T-helper 2 cell treated with Interferon-gamma antibody and Interleukin-4, amounts not matched to agents 5 μg/mL and 100 μg/mL, for 36 hours (primary cell): ENCODE measurements at regions not wholly inside any gene's neighbourhood (a gene's known extent, or its start where the extent isn't known, plus 50 kb on each side); places are given as distances from the start of the nearest gene placed in this dataset.
"Not testable (repeated sequence)": the region's sequence is repeated elsewhere in the genome, so short reads cannot be mapped to it uniquely, and the experiment has no call there.

ENCODE experiments used
- DNase-seq: peaks from one replicate; pipeline ENCODE4 v3.0.0; 2021; ENCODE audit warnings: low spot score
- H3K27ac Mint-ChIP-seq: one replicate; pipeline ENCODE4 v1.8.0; 2021; ENCODE audit warnings: mild to moderate bottlenecking, mixed read lengths
- H3K27me3 Mint-ChIP-seq: one replicate; pipeline ENCODE4 v1.8.0; 2021; ENCODE audit warnings: low read depth, mixed read lengths
- H3K36me3 Mint-ChIP-seq: one replicate; pipeline ENCODE4 v1.8.0; 2021; ENCODE audit warnings: low read depth, mixed read lengths
- H3K4me1 Mint-ChIP-seq: one replicate; pipeline ENCODE4 v1.8.0; 2021; ENCODE audit warnings: low read depth, mixed read lengths
- H3K4me3 Mint-ChIP-seq: one replicate; pipeline ENCODE4 v1.8.0; 2022; ENCODE audit warnings: mild to moderate bottlenecking, moderate library complexity, mixed read lengths
- H3K9me3 Mint-ChIP-seq: one replicate; pipeline ENCODE4 v1.8.0; 2021; ENCODE audit warnings: mixed read lengths

DNA sequence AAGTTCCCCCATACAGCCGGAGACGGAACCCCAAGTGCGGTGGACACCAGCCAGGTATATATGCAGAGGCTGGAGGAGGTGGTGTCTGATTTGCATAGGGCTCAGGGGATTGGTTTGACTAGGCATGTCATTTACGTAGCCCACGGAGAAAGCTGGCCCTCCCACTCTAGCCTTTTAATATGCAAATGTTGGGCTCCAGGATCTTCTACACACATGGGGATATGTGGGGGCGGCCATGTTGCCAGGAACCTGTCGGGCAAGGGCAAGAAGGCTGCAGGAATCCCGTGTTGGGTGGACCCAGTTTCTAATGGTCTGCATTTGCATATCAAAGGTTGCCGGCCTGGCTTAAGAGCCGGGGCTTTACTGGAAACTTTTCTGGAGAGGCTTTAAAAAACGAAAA, 57.4 kb downstream of the FTHL17 start:
- not testable (repeated sequence) for H3K27me3 Mint-ChIP-seq

DNA sequence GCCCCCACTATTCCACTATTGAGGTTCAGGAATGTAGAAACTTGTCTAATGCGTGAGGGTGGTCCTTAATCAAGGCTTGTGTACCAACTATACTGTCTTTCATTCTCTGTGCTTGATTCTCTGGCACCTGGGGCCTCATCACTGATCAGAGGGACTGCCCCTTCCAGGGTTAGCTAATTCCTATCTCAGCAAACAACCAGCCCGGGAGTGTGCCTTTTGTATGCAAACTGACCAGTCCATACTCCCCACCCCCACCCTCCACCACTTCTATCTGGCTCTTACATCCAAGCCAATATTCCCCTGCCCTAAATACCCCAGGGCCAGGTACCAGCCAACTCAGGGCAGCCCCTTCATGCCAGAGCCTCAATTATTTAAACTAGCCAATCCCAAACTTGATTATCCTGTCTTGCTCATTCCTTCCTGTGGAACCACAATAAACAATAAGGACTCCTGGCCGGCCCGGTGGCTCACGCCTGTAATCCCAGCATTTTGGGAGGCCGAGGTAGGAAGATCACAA, 59.3 kb downstream of the FTHL17 start:
- H3K4me3 Mint-ChIP-seq = no peak overlapping the region
- H3K27me3 Mint-ChIP-seq = peaks cover 2% of the 10 kb centered on the region
- DNase-seq = no peak
- H3K9me3 Mint-ChIP-seq = no peaks in the 10 kb centered on the region
- H3K4me1 Mint-ChIP-seq = no peaks in the 10 kb centered on the region
- no peaks in the 10 kb centered on the region for H3K36me3 Mint-ChIP-seq
- H3K27ac Mint-ChIP-seq = no peak overlapping the region

More for the DNA sequence above, 57.4 kb downstream of the FTHL17 start:
- not testable (repeated sequence) for H3K27ac Mint-ChIP-seq, H3K36me3 Mint-ChIP-seq, H3K4me1 Mint-ChIP-seq, DNase-seq, H3K9me3 Mint-ChIP-seq, H3K4me3 Mint-ChIP-seq

DNA sequence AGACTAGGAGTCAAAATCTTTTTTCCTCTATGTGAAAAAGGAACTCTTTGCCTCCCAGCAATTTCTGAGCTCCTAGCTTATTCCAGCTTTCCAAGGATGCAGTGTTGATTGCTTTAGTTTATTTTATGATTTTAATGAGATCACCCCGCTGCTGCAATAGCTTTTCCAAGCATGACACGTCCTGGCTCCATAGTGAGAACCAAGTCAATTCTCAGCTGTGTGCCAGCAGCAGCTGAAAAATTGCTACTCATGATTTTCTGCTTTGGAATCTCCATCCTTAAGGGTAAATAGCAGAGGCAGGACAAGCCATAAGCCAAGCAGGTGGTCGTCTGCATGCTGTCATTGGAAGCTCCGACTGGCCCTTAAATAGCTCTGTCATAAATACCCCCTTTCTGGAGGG, 64.5 kb downstream of the FTHL17 start:
- DNase-seq = no peak
- Mint-ChIP-seq H3K4me3 (no peak overlapping the region), H3K36me3 (no peaks in the 10 kb centered on the region), H3K27me3 (peaks cover 7% of the 10 kb centered on the region), H3K9me3 (no peaks in the 10 kb centered on the region), H3K4me1 (no peaks in the 10 kb centered on the region), H3K27ac (no peak overlapping the region)

DNA sequence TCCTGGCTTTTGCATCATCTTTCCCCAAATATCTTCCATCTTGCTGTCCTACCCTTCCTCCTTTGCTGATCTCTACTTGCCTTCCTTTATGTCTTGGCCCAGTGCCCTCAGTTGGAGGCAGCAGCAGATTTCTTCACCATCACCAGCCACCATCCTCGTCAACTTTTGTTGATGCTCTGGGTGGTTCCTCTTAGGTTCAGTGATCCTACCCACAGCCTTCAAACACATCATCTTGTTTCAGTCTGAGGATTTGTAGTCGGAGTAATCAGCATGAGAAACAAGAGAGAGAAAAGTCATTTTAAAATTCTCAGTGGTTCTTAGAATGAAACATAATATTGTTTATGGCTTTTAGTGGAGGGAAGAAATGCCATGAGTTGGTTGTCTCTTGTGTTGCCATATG, 65.8 kb downstream of the FTHL17 start:
- Mint-ChIP-seq H3K27ac (no peak overlapping the region), H3K4me1 (no peaks in the 10 kb centered on the region), H3K27me3 (peaks cover 10% of the 10 kb centered on the region), H3K9me3 (no peaks in the 10 kb centered on the region), H3K4me3 (no peak overlapping the region), H3K36me3 (no peaks in the 10 kb centered on the region)
- DNase-seq = no peak

DNA sequence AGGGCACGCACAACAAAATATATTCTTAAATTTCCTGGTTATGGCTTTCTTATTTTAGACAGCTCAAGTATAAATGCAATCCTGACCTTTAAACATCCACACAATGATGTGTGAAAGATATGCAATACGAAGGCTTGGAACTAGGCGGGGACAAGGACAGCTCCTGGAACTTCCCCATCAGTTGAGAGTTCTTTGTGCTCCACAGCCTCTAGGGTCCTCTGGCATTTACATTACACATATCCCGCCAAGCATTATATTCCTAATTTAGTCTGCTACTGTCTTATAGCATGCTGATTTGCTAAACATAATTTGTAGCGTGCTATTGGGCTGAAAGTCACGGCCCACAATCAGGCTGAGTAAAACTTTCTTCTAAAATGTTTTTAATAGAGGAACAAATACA, 74.4 kb downstream of the FTHL17 start:
- no peak for DNase-seq
- Mint-ChIP-seq H3K9me3 (no peaks in the 10 kb centered on the region), H3K27ac (no peak overlapping the region), H3K27me3 (peaks cover 6% of the 10 kb centered on the region), H3K4me1 (peaks cover 18% of the 10 kb centered on the region), H3K4me3 (no peak overlapping the region), H3K36me3 (no peaks in the 10 kb centered on the region)

DNA sequence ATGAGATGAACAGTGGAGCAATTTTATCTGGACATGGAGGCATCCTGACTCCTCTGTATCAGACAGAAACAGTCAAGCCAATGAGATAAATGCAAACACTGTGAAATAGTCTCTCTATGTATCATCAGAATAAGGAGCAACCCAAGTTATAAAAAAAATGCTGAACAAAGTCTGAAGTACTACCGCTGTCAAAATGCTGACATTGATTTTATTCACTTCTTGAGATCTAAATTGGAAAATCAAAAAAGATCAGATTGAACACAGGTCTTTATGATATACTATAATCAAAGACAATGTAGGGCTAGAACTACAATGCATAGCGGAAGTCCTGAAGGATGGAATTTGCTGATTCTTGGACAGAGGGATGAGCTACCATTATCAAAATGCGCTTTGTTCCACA, 76.1 kb downstream of the FTHL17 start:
- Mint-ChIP-seq H3K27ac (no peak overlapping the region), H3K27me3 (peaks cover 7% of the 10 kb centered on the region), H3K9me3 (no peaks in the 10 kb centered on the region), H3K4me1 (peaks cover 28% of the 10 kb centered on the region), H3K4me3 (no peak overlapping the region), H3K36me3 (no peaks in the 10 kb centered on the region)
- DNase-seq = no peak

DNA sequence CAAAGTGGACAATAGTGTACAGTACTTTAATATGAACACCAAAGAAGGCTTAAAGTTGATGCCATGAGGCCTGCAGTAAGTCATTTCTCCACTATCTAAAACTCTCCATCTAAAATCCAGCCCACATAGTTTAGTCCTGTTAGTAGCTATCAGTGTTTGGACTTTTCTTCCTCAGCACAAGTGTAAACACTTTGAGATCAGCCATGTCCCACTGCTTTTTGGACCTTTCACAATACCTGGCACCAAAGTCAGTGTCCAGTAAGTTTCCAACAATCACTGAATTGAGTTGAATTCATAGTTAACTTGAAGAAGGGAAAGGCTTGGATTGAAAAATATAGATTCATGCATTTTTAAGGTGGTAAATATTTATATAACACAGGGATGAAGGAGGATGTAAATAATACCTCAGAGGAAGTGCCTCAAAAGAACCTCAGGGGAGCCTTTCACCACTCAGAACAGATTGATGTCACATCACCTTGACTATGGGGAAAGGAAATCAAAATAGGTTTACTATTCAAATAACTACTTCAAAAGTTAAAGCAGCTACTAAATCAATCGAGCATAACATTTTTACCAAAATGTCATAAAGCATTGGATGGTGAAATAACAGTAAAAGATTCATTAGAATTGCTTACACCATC, 76.7 kb downstream of the FTHL17 start:
- Mint-ChIP-seq H3K27me3 (peaks cover 10% of the 10 kb centered on the region), H3K4me1 (peaks cover 28% of the 10 kb centered on the region), H3K9me3 (no peaks in the 10 kb centered on the region), H3K27ac (peak overlapping the region; percentile 31), H3K36me3 (no peaks in the 10 kb centered on the region), H3K4me3 (no peak overlapping the region)
- DNase-seq = no peak

DNA sequence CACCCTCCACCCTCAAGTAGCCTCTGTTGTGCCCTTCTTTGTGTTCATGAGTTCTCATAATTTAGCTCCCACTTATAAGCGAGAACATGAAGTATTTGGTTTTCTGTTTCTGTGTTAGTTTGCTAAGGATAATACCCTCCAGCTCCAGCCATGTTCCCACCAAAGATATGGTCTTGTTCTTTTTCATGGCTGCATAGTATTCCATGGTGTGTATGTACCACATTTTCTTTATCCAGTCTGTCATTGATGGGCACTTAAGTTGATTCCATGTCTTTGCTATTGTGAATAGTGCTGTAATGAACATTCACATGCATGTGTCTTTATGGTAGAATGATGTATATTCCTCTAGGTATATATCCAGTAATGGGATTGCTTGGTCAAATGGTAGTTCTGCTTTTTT, 77.8 kb downstream of the FTHL17 start:
- not testable (repeated sequence) for H3K4me3 Mint-ChIP-seq, H3K9me3 Mint-ChIP-seq, H3K27ac Mint-ChIP-seq, DNase-seq, H3K36me3 Mint-ChIP-seq
- Mint-ChIP-seq H3K4me1 (peaks cover 28% of the 10 kb centered on the region), H3K27me3 (peaks cover 15% of the 10 kb centered on the region)

DNA sequence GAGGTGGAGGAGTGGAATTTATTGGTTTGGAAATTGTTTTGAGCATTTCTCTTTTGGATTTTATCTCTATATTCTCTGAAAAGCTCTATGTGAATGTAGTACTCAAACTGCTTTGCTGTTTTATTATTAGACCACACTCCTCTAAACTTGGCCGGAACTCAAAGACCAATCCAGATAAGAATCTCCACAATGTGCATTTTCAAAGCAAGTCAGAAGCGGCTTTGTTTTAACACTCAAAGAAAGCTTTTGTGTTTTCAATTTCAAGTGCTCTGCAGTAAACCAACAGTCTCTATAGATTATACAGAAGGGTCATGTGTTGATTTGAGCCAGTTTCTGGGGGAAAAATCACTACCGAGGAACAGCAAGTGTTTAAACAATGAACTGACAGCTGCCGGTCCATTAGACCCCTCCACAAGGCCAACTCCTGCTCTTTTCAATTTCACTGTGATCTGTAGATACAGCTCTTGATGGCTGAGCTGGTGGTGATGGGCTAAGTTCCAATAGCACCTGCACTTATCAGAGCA, 79.4 kb downstream of the FTHL17 start:
- H3K9me3 Mint-ChIP-seq = no peaks in the 10 kb centered on the region
- peaks cover 15% of the 10 kb centered on the region for H3K27me3 Mint-ChIP-seq
- peaks cover 28% of the 10 kb centered on the region for H3K4me1 Mint-ChIP-seq
- H3K4me3 Mint-ChIP-seq = peak overlapping the region; percentile 34
- H3K27ac Mint-ChIP-seq = peak overlapping the region; percentile 6
- no peak for DNase-seq
- H3K36me3 Mint-ChIP-seq = no peaks in the 10 kb centered on the region

DNA sequence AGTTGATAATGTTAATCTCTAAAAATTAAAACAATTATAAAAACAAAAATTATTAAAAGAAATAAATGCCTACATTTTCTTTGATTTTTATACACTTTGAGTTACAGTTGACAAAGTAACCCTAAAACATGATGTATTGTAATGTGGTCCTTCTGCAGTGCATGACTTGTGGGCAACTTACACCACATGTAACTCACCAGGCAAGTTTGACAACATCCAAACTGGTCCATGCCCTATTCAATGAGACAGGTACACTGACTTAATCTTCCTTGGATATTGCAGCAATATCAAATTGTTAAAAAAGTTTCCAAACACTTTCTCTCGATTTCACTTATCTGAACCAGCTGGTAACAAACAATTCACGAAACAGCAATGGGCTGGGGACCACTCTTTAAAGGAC, 81.5 kb downstream of the FTHL17 start:
- Mint-ChIP-seq H3K27me3 (peaks cover 11% of the 10 kb centered on the region), H3K4me1 (peaks cover 27% of the 10 kb centered on the region), H3K9me3 (no peaks in the 10 kb centered on the region), H3K4me3 (no peak overlapping the region), H3K36me3 (no peaks in the 10 kb centered on the region), H3K27ac (no peak overlapping the region)
- no peak for DNase-seq

DNA sequence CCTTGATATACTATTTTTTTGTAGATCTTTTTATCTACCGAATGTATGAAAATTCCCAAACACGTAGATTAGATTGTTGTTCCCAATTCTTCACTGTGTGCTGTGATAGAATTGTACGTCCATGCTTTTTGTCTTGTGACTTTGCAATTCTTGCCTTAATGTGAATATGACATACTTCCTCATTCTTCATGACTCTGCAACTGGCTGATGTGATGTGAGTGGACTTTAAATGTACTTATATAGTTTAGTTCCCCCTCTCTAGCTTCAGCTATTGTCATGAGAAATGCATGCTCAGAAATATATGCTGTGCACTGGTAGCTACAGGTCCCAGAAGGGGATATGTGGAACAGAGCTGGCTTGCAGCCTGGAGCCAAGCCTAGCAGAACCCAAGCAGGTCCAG, 89.4 kb downstream of the FTHL17 start:
- Mint-ChIP-seq H3K4me1 (peaks cover 4% of the 10 kb centered on the region), H3K4me3 (no peak overlapping the region), H3K27ac (no peak overlapping the region), H3K36me3 (no peaks in the 10 kb centered on the region), H3K9me3 (no peaks in the 10 kb centered on the region), H3K27me3 (no peaks in the 10 kb centered on the region)
- no peak for DNase-seq

DNA sequence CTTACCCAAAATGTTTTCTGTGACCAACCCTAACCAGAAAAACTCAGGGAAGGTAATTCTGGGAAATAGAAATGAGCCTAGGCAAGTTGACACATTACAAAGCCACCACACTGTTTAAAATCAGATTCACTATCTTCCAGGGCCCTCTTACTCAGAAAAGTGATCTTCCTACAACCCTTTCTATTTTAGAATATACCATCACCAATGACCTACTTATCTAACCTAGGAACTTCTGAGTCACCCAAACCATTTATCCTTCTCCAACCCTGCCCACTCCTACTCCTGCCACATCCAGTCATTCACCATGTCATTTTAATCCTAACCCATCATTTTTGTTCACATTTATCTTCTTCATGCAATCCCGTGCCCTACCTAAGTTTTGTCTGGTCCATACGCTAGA, 89.9 kb downstream of the FTHL17 start:
- no peak for DNase-seq
- Mint-ChIP-seq H3K4me3 (no peak overlapping the region), H3K4me1 (peaks cover 4% of the 10 kb centered on the region), H3K27me3 (no peaks in the 10 kb centered on the region), H3K9me3 (no peaks in the 10 kb centered on the region), H3K36me3 (no peaks in the 10 kb centered on the region), H3K27ac (no peak overlapping the region)

DNA sequence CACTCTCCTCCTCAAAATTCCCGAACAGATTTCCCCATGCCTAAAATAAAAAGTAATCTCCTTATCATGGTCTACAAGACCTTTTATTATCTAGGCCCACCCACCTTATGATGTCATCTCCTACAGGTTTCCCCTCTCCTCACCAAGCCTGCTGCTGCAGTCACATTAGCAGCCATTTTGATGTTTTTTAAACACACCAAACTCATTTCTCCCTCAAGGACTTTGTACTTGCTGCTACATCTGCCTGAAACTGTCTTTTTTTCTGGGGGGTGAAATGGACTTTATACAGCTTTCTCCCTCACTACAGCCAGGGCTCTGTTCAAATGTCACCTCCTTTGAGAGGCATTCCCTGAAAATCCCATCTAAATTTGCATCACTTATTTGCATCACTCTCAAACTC, 90.2 kb upstream of the TAB3 start:
- no peaks in the 10 kb centered on the region for H3K36me3 Mint-ChIP-seq
- peaks cover 8% of the 10 kb centered on the region for H3K27me3 Mint-ChIP-seq
- H3K9me3 Mint-ChIP-seq = no peaks in the 10 kb centered on the region
- H3K27ac Mint-ChIP-seq = no peak overlapping the region
- no peak overlapping the region for H3K4me3 Mint-ChIP-seq
- peaks cover 8% of the 10 kb centered on the region for H3K4me1 Mint-ChIP-seq
- DNase-seq = no peak

DNA sequence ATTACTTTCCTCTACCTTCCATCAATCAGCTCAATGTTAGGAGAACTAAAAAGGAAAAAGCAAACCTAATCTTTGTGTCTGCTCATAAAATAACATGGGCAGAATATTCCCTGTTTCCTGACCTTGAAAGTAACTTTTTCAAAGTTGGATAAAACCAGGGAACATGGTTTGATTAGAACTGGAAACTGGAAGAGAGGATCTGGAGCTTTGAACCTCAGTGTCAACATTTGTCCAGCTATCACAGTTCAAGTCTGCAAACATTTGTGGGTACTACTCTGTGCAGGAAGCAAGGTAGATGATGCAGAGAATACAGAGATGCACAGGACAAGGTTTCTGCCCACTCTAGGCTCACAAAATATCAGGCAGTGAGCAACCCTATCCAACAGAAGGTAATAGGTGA, 86.4 kb upstream of the TAB3 start:
- H3K27me3 Mint-ChIP-seq = peaks cover 8% of the 10 kb centered on the region
- DNase-seq = no peak
- H3K9me3 Mint-ChIP-seq = no peaks in the 10 kb centered on the region
- H3K4me1 Mint-ChIP-seq = peaks cover 11% of the 10 kb centered on the region
- no peak overlapping the region for H3K4me3 Mint-ChIP-seq
- H3K36me3 Mint-ChIP-seq = no peaks in the 10 kb centered on the region
- H3K27ac Mint-ChIP-seq = no peak overlapping the region
